ENCODE measurements at regions not wholly inside any gene's neighbourhood (a gene's known extent, or its start where the extent isn't known, plus 50 kb on each side); places are given as distances from the start of the nearest gene placed in this dataset.

GRCh38 chr7:106421181-106421762, 136.5 kb upstream of the NAMPT start:
- 89% methylated on average over 5 of the region's 6 CpGs for WGBS (ENCODE audit: insufficient coverage)
- H3K4me1 Mint-ChIP-seq, result peaks cover 87% of the 10 kb centered on the region
- no peak overlapping the region for H2AFZ ChIP-seq (ENCODE audit: insufficient read depth, low read depth, low read length, poor library complexity, severe bottlenecking)
- peak overlapping the region; percentile 31 for H3K9ac ChIP-seq (ENCODE audit: insufficient read depth, low read length, poor library complexity, severe bottlenecking)
- H3K27me3 Mint-ChIP-seq (ENCODE audit: low read depth in 3 of 3), result no peaks in the 10 kb centered on the region
- H3K9me3 Mint-ChIP-seq, result peaks cover 2 to 14% (median 4%) of the 10 kb centered on the region in 7 donors
- H4K20me1 ChIP-seq (ENCODE audit: insufficient read depth, low read length), result no peaks in the 10 kb centered on the region
- peak overlapping the region; percentile 27 for H3K4me2 ChIP-seq (replicated peaks; ENCODE audit: extremely low read depth, low read length, poor library complexity, severe bottlenecking)
- H3K36me3 ChIP-seq (replicated peaks in 1 of 2; ENCODE audit: control insufficient read depth in 1 of 2, insufficient read depth in 2 of 2, low read length in 2 of 2), result no peaks in the 10 kb centered on the region
- H3K4me1 ChIP-seq (ENCODE audit: control insufficient read depth in 1 of 2, insufficient read depth in 2 of 2, low read length in 2 of 2), result peaks cover 79 to 92% of the 10 kb centered on the region in 2 donors
- H3K27ac Mint-ChIP-seq, result peak overlapping the region; percentile 93 to 99 (median 98)
- H3K27me3 ChIP-seq (ENCODE audit: control insufficient read depth in 2 of 2, insufficient read depth in 2 of 2, low read length in 2 of 2), result no peaks in the 10 kb centered on the region
- peak overlapping the region in 1 of 3 experiments; percentile 33 for H3K4me3 ChIP-seq (replicated peaks in 1 of 3; ENCODE audit: low read depth in 2 of 3, low read length in 3 of 3)
- H3K36me3 Mint-ChIP-seq, result peaks cover 5 to 7% of the 10 kb centered on the region in 2 donors
- peak; percentile 86 to 96 (median 92) for DNase-seq
- H3K9me3 ChIP-seq (replicated peaks in 1 of 2; ENCODE audit: control insufficient read depth in 1 of 2, insufficient read depth in 1 of 2, low read length in 2 of 2), result no peaks in the 10 kb centered on the region
- no peak for TF ChIP-seq CTCF (IDR thresholded peaks at IDR 0.05)
- H3K27ac ChIP-seq (ENCODE audit: low read depth in 1 of 2, low read length in 2 of 2), result peak overlapping the region; percentile 88 to 94
- H3K79me2 ChIP-seq (ENCODE audit: insufficient read depth, low read length), result no peaks in the 10 kb centered on the region
- H3K4me3 Mint-ChIP-seq, result peak overlapping the region in 1 of 2 donors; percentile 17
- intact Hi-C loops (cut with micrococcal nuclease), result loop anchor here in 1 of 2 donors (1.0 to 5.0 kb wide), 3 partner anchors 76 to 746 kb away; partner anchors contain the start of gene HBP1

GRCh38 chr7:106420736-106421135, 136.0 kb upstream of the NAMPT start:
- Mint-ChIP-seq H3K36me3 (peaks cover 6 to 7% of the 10 kb centered on the region in 2 donors), H3K27ac (peak overlapping the region; percentile 93 to 99 (median 98)), H3K4me1 (peaks cover 81% of the 10 kb centered on the region), H3K9me3 (peaks cover 4 to 18% (median 8%) of the 10 kb centered on the region in 7 donors), H3K27me3 (ENCODE audit: low read depth in 3 of 3) (no peaks in the 10 kb centered on the region), H3K4me3 (no peak overlapping the region)
- Histone ChIP-seq H3K27me3 (ENCODE audit: control insufficient read depth in 2 of 2, insufficient read depth in 2 of 2, low read length in 2 of 2) (no peaks in the 10 kb centered on the region), H3K4me3 (replicated peaks in 1 of 3; ENCODE audit: low read depth in 2 of 3, low read length in 3 of 3) (peak overlapping the region in 1 of 3 experiments; percentile 3), H2AFZ (ENCODE audit: insufficient read depth, low read depth, low read length, poor library complexity, severe bottlenecking) (no peak overlapping the region), H3K79me2 (ENCODE audit: insufficient read depth, low read length) (no peaks in the 10 kb centered on the region), H3K4me2 (replicated peaks; ENCODE audit: extremely low read depth, low read length, poor library complexity, severe bottlenecking) (peak overlapping the region; percentile 27), H3K27ac (ENCODE audit: low read depth in 1 of 2, low read length in 2 of 2) (peak overlapping the region; percentile 88 to 94), H3K36me3 (replicated peaks in 1 of 2; ENCODE audit: control insufficient read depth in 1 of 2, insufficient read depth in 2 of 2, low read length in 2 of 2) (no peaks in the 10 kb centered on the region), H4K20me1 (ENCODE audit: insufficient read depth, low read length) (no peaks in the 10 kb centered on the region), H3K9ac (ENCODE audit: insufficient read depth, low read length, poor library complexity, severe bottlenecking) (peak overlapping the region; percentile 31), H3K4me1 (ENCODE audit: control insufficient read depth in 1 of 2, insufficient read depth in 2 of 2, low read length in 2 of 2) (peaks cover 76 to 88% of the 10 kb centered on the region in 2 donors), H3K9me3 (replicated peaks in 1 of 2; ENCODE audit: control insufficient read depth in 1 of 2, insufficient read depth in 1 of 2, low read length in 2 of 2) (peaks cover 0 to 2% of the 10 kb centered on the region in 2 donors)
- WGBS (ENCODE audit: insufficient coverage), result 88% methylated on average over 1 of the region's 5 CpGs
- no peak for TF ChIP-seq CTCF (IDR thresholded peaks at IDR 0.05)
- intact Hi-C loops (cut with micrococcal nuclease), result loop anchor here in 1 of 2 donors (1.0 to 5.0 kb wide), 3 partner anchors 75 to 747 kb away; partner anchors contain the start of gene HBP1
- DNase-seq, result peak; percentile 46 to 68 (median 67)
